MCF 10A (cell line): ENCODE measurements at regions not wholly inside any gene's neighbourhood (a gene's known extent, or its start where the extent isn't known, plus 50 kb on each side); places are given as distances from the start of the nearest gene placed in this dataset.

Experiments
- BruUV-seq: library from RNA; stranded (reverse); fragments of 400-500 nt; replicated peaks from 2 replicates; lab custom pipeline; 2021; lab: Mats Ljungman, UMichigan
- CTCF ChIA-PET: fragments of 300-600 bp; sonication (Branson Sonifier 250); formaldehyde crosslinking; extraction: SDS; loops from one replicate; lab custom pipeline; 2021; ENCODE audit warnings: antibody characterized with exemption, inconsistent platforms; lab: Yijun Ruan, JAX
- POLR2A ChIA-PET: fragments of 300-600, 350-650 bp; sonication (Branson Sonifier 250); formaldehyde crosslinking; extraction: SDS; loops from one replicate; lab custom pipeline; 2020; ENCODE audit warnings: antibody characterized with exemption, inconsistent platforms; lab: Yijun Ruan, JAX
- DNase-seq: peaks from one replicate; pipeline ENCODE4 v3.0.0-alpha.2; 2018; ENCODE audit not compliant: unreplicated experiment
- H3K27ac Mint-ChIP-seq: one replicate; pipeline ENCODE4 v1.8.0; 2022; ENCODE audit warnings: mild to moderate bottlenecking, low read depth, mixed read lengths; ENCODE audit not compliant: unreplicated experiment
- H3K27me3 Mint-ChIP-seq: one replicate; pipeline ENCODE4 v1.8.0; 2022; ENCODE audit warnings: mixed read lengths; ENCODE audit not compliant: insufficient read depth, unreplicated experiment
- H3K36me3 Mint-ChIP-seq: one replicate; pipeline ENCODE4 v1.8.0; 2022; ENCODE audit warnings: mild to moderate bottlenecking, moderate library complexity, mixed read lengths; ENCODE audit not compliant: insufficient read depth, unreplicated experiment
- H3K4me1 Mint-ChIP-seq: one replicate; pipeline ENCODE4 v1.8.0; 2022; ENCODE audit warnings: mixed read lengths; ENCODE audit not compliant: insufficient read depth, unreplicated experiment
- H3K4me3 Mint-ChIP-seq: one replicate; pipeline ENCODE4 v1.8.0; 2022; ENCODE audit warnings: mild to moderate bottlenecking, moderate library complexity, mixed read lengths; ENCODE audit not compliant: unreplicated experiment
- H3K9me3 Mint-ChIP-seq: one replicate; pipeline ENCODE4 v1.8.0; 2022; ENCODE audit warnings: mixed read lengths; ENCODE audit not compliant: unreplicated experiment
- CTCF ChIP-seq: fragments of 200-600 bp; IDR thresholded peaks from one replicate; pipeline ENCODE4 v1.8.0; 2022; ENCODE audit warnings: antibody characterized with exemption, mild to moderate bottlenecking; ENCODE audit not compliant: unreplicated experiment
- intact Hi-C: fragments of 100-400 bp; cut with micrococcal nuclease; formaldehyde crosslinking; loops from 2 replicates; pipeline ENCODE4 v1.14.1; 2022

GRCh38 chr4:166546009-166546408 lies 673.0 kb downstream of the TLL1 start:
- no peaks in the 10 kb centered on the region for H3K4me1 Mint-ChIP-seq
- H3K27ac Mint-ChIP-seq: no peak overlapping the region
- H3K4me3 Mint-ChIP-seq: no peak overlapping the region
- TF ChIP-seq CTCF: no peak
- H3K27me3 Mint-ChIP-seq: no peaks in the 10 kb centered on the region
- intact Hi-C loops: no loop called here
- POLR2A ChIA-PET: no interaction called here
- H3K9me3 Mint-ChIP-seq: no peaks in the 10 kb centered on the region
- no peak for DNase-seq
- BruUV-seq: no TSS peak
- no peaks in the 10 kb centered on the region for H3K36me3 Mint-ChIP-seq
- CTCF ChIA-PET: no interaction called here

GRCh38 chr4:166577639-166578038 lies 656.7 kb downstream of the SPOCK3 start:
- BruUV-seq: no TSS peak
- no peak for TF ChIP-seq CTCF
- Mint-ChIP-seq H3K9me3 (no peaks in the 10 kb centered on the region), H3K4me3 (no peak overlapping the region), H3K27ac (no peak overlapping the region), H3K36me3 (no peaks in the 10 kb centered on the region), H3K27me3 (no peaks in the 10 kb centered on the region), H3K4me1 (no peaks in the 10 kb centered on the region)
- CTCF ChIA-PET: interaction anchor here (0.6 to 1.2 kb wide), 2 partner anchors 16 to 347 kb away, joined by 3 to 4 read pairs; no protein-coding TSS in a partner anchor
- intact Hi-C loops: no loop called here
- no peak for DNase-seq
- POLR2A ChIA-PET: no interaction called here

GRCh38 chr4:166585491-166585890 lies 648.8 kb downstream of the SPOCK3 start:
- ChIA-PET POLR2A (interaction anchor here (0.6 kb wide), 1 partner anchor 466 kb away, joined by 3 read pairs; no protein-coding TSS in a partner anchor), CTCF (no interaction called here)
- Mint-ChIP-seq H3K27me3 (no peaks in the 10 kb centered on the region), H3K4me1 (no peaks in the 10 kb centered on the region), H3K36me3 (no peaks in the 10 kb centered on the region), H3K27ac (no peak overlapping the region), H3K4me3 (no peak overlapping the region), H3K9me3 (no peaks in the 10 kb centered on the region)
- no peak for DNase-seq
- no TSS peak for BruUV-seq
- no peak for TF ChIP-seq CTCF
- intact Hi-C loops: no loop called here

GRCh38 chr4:166594326-166594946 lies 639.9 kb downstream of the SPOCK3 start:
- Mint-ChIP-seq H3K4me3 (no peak overlapping the region), H3K27me3 (no peaks in the 10 kb centered on the region), H3K4me1 (no peaks in the 10 kb centered on the region), H3K36me3 (no peaks in the 10 kb centered on the region), H3K9me3 (no peaks in the 10 kb centered on the region), H3K27ac (no peak overlapping the region)
- peak; percentile 78 for TF ChIP-seq CTCF
- no TSS peak for BruUV-seq
- DNase-seq: peak; percentile 73
- ChIA-PET CTCF (interaction anchor here (0.6 to 4.0 kb wide), 46 partner anchors 11 to 1511 kb away, joined by 3 to 133 read pairs (median 4); partner anchors contain the start of gene SPOCK3), POLR2A (interaction anchor here (0.6 to 2.0 kb wide), 3 partner anchors 425 to 428 kb away, joined by 6 to 9 read pairs (median 6); no protein-coding TSS in a partner anchor)
- intact Hi-C loops: loop anchor here (1.0 to 5.0 kb wide), 8 partner anchors 270 to 1101 kb away; no protein-coding TSS in a partner anchor
